HepG2 (cell line): ENCODE measurements at regions not wholly inside any gene's neighbourhood (a gene's known extent, or its start where the extent isn't known, plus 50 kb on each side); places are given as distances from the start of the nearest gene placed in this dataset.

Experiments
- ARNT2 ChIP-seq: sonication (generic); formaldehyde crosslinking; IDR thresholded peaks from 2 replicates; pipeline ENCODE4 v1.8.0; 2022; ENCODE audit warnings: mild to moderate bottlenecking, low read depth, missing genetic modification reagents, moderate library complexity
- ATAD3A ChIP-seq: sonication (generic); formaldehyde crosslinking; IDR thresholded peaks from 2 replicates; pipeline ENCODE4 v1.4.0; 2020; ENCODE audit warnings: missing genetic modification reagents
- BHLHE40 ChIP-seq: IDR thresholded peaks from 2 replicates; pipeline ENCODE4 v1.6.1; 2011; ENCODE audit warnings: low read length, improper control_type of control experiment
- CTCF ChIP-seq: sonication (generic); formaldehyde crosslinking; IDR thresholded peaks from 2 replicates; pipeline ENCODE4 v1.5.0; 2020; ENCODE audit warnings: mild to moderate bottlenecking, missing genetic modification reagents, moderate library complexity
- GMEB1 ChIP-seq: sonication (generic); formaldehyde crosslinking; IDR thresholded peaks from 2 replicates; pipeline ENCODE4 v1.5.1; 2020; ENCODE audit warnings: missing genetic modification reagents, mild to moderate bottlenecking, borderline replicate concordance
- HHEX ChIP-seq: IDR thresholded peaks from 2 replicates; pipeline ENCODE4 v1.6.1; 2016; ENCODE audit warnings: control low read depth
- IKZF4 ChIP-seq: sonication (generic); formaldehyde crosslinking; IDR thresholded peaks from 2 replicates; pipeline ENCODE4 v1.5.1; 2020; ENCODE audit warnings: borderline replicate concordance, mild to moderate bottlenecking, low read depth, missing genetic modification reagents; ENCODE audit errors: not compliant biosample characterization
- ISL2 ChIP-seq: sonication (generic); formaldehyde crosslinking; IDR thresholded peaks from 2 replicates; pipeline ENCODE4 v1.5.0; 2020; ENCODE audit warnings: missing genetic modification reagents
- KAT7 ChIP-seq: IDR thresholded peaks from 2 replicates; pipeline ENCODE4 v1.6.1; 2018; ENCODE audit warnings: borderline replicate concordance, missing compliant biosample characterization
- KDM4B ChIP-seq: sonication (generic); formaldehyde crosslinking; IDR thresholded peaks from 2 replicates; pipeline ENCODE4 v1.4.0; 2020; ENCODE audit warnings: missing genetic modification reagents
- MEIS1 ChIP-seq: sonication (generic); formaldehyde crosslinking; IDR thresholded peaks from 2 replicates; pipeline ENCODE4 v1.9.0; 2021; ENCODE audit warnings: mild to moderate bottlenecking, missing genetic modification reagents, moderate library complexity, borderline replicate concordance
- NFKBIZ ChIP-seq: IDR thresholded peaks from 2 replicates; pipeline ENCODE4 v1.6.1; 2018; ENCODE audit warnings: missing genetic modification reagents, missing compliant biosample characterization
- PCBP2 ChIP-seq: fragments of 200-400 bp; formaldehyde crosslinking; optimal IDR thresholded peaks from 2 replicates; pipeline ENCODE3; 2018; ENCODE audit warnings: low read length, low read depth; ENCODE audit not compliant: poor library complexity, severe bottlenecking
- POLR2G ChIP-seq: fragments of 200-400 bp; formaldehyde crosslinking; IDR thresholded peaks from 2 replicates; pipeline ENCODE4 v1.6.1; 2018; ENCODE audit warnings: mild to moderate bottlenecking, low read depth, low read length, moderate library complexity
- SETDB1 ChIP-seq: sonication (generic); formaldehyde crosslinking; IDR thresholded peaks from 2 replicates; pipeline ENCODE4 v1.5.1; 2020; ENCODE audit warnings: missing genetic modification reagents, mild to moderate bottlenecking, borderline replicate concordance
- SIN3A ChIP-seq: IDR thresholded peaks from 2 replicates; pipeline ENCODE4 v1.6.1; 2011; ENCODE audit warnings: low read depth, mild to moderate bottlenecking, control low read depth, low read length, borderline replicate concordance
- SP2 ChIP-seq: sonication (generic); formaldehyde crosslinking; IDR thresholded peaks from 2 replicates; pipeline ENCODE4 v1.5.1; 2020; ENCODE audit warnings: mild to moderate bottlenecking, missing genetic modification reagents
- STAG1 ChIP-seq: sonication (generic); formaldehyde crosslinking; IDR thresholded peaks from 2 replicates; pipeline ENCODE4 v1.4.0; 2020; ENCODE audit warnings: missing genetic modification reagents
- U2AF1 ChIP-seq: fragments of 200-400 bp; formaldehyde crosslinking; optimal IDR thresholded peaks from 2 replicates; pipeline ENCODE3; 2017; ENCODE audit warnings: mild to moderate bottlenecking, low read depth, low read length
- ZC3H13 ChIP-seq: sonication (generic); formaldehyde crosslinking; IDR thresholded peaks from 2 replicates; pipeline ENCODE4 v1.8.1; 2023; ENCODE audit warnings: mild to moderate bottlenecking, missing genetic modification reagents, moderate library complexity
- ZMYM3 ChIP-seq: sonication (generic); formaldehyde crosslinking; IDR thresholded peaks from 2 replicates; pipeline ENCODE4 v1.5.1; 2020; ENCODE audit warnings: mild to moderate bottlenecking, missing genetic modification reagents
- ZNF496 ChIP-seq: sonication (generic); formaldehyde crosslinking; IDR thresholded peaks from 2 replicates; pipeline ENCODE4 v1.8.1; 2023; ENCODE audit warnings: mild to moderate bottlenecking, moderate library complexity, missing genetic modification reagents; ENCODE audit not compliant: insufficient replicate concordance
- ZNF552 ChIP-seq: sonication (generic); formaldehyde crosslinking; IDR thresholded peaks from 2 replicates; pipeline ENCODE4 v1.9.0; 2022; ENCODE audit warnings: missing genetic modification reagents, mild to moderate bottlenecking, borderline replicate concordance
- ZNF670 ChIP-seq: sonication (generic); formaldehyde crosslinking; IDR thresholded peaks from 2 replicates; pipeline ENCODE4 v1.8.0; 2022; ENCODE audit warnings: mild to moderate bottlenecking, missing genetic modification reagents, borderline replicate concordance
- ZNF724P ChIP-seq: sonication (generic); formaldehyde crosslinking; IDR thresholded peaks from 2 replicates; pipeline ENCODE4 v1.8.0; 2022; ENCODE audit warnings: missing genetic modification reagents, borderline replicate concordance
- ZNF737 ChIP-seq: sonication (generic); formaldehyde crosslinking; IDR thresholded peaks from 2 replicates; pipeline ENCODE4 v1.5.0; 2020; ENCODE audit warnings: missing genetic modification reagents, mild to moderate bottlenecking, borderline replicate concordance
- ZNF780A ChIP-seq: sonication (generic); formaldehyde crosslinking; IDR thresholded peaks from 2 replicates; pipeline ENCODE4 v1.8.0; 2022; ENCODE audit warnings: mild to moderate bottlenecking, missing genetic modification reagents, moderate library complexity
- ZNF788 ChIP-seq: sonication (generic); formaldehyde crosslinking; IDR thresholded peaks from 2 replicates; pipeline ENCODE4 v1.5.0; 2020; ENCODE audit warnings: mild to moderate bottlenecking, missing genetic modification reagents, borderline replicate concordance

GRCh38 chr13:34019870-34020269 is 201.9 kb downstream of the RFC3 start (continued):
- TF ChIP-seq GMEB1 (no peak), ZNF724P (CRISPR knock-in tag) (no peak), ISL2 (CRISPR knock-in tag) (peak; percentile 85), ARNT2 (CRISPR knock-in tag) (no peak), ZNF737 (CRISPR knock-in tag) (no peak), ZNF670 (CRISPR knock-in tag) (no peak), POLR2G (no peak), SETDB1 (CRISPR knock-in tag) (no peak), IKZF4 (no peak), ZMYM3 (CRISPR knock-in tag) (no peak; the same call in 1 of the 2 replicates), ZNF788 (CRISPR knock-in tag) (no peak), SIN3A (no peak), U2AF1 (no peak), BHLHE40 (no peak), CTCF (CRISPR knock-in tag) (no peak), PCBP2 (no peak), ZC3H13 (CRISPR knock-in tag) (no peak), ZNF496 (CRISPR knock-in tag) (no peak), ZNF780A (CRISPR knock-in tag) (no peak), STAG1 (CRISPR knock-in tag) (0 out of 2 replicates have a peak, but pooled peaks have one; percentile 18), NFKBIZ (CRISPR knock-in tag) (no peak; the same call in 1 of the 2 replicates), SP2 (CRISPR knock-in tag) (no peak), KDM4B (0 out of 2 replicates have a peak, but pooled peaks have one; percentile 53), ATAD3A (CRISPR knock-in tag) (no peak), ZNF552 (CRISPR knock-in tag) (no peak), KAT7 (no peak), MEIS1 (peak; percentile 77; the same call in 1 of the 2 replicates), HHEX (CRISPR knock-in tag) (no peak)
